ELR (cell line): ENCODE measurements at regions not wholly inside any gene's neighbourhood (a gene's known extent, or its start where the extent isn't known, plus 50 kb on each side); places are given as distances from the start of the nearest gene placed in this dataset.

Source experiments
- DNase-seq: peaks from one replicate; pipeline ENCODE4 v3.0.0-alpha.2; 2015; ENCODE audit warnings: low read depth

GRCh38 chr9:119487118-119487827 lies 118.0 kb upstream of the BRINP1 start:
- no peak for DNase-seq

GRCh38 chr9:119483153-119483552 lies 113.9 kb upstream of the BRINP1 start:
- no peak for DNase-seq

- DNase-seq: no peak
These were observed 108.0 kb upstream of the BRINP1 start for GRCh38 chr9:119477197-119477596.

GRCh38 chr9:119458068-119458467 lies 88.8 kb upstream of the BRINP1 start:
- no peak for DNase-seq

- no peak for DNase-seq
These were observed 84.7 kb upstream of the BRINP1 start for GRCh38 chr9:119453980-119454379.

GRCh38 chr9:119453490-119453911 lies 84.3 kb upstream of the BRINP1 start:
- DNase-seq: no peak

GRCh38 chr9:119451426-119451825 lies 82.2 kb upstream of the BRINP1 start:
- DNase-seq: no peak

- no peak for DNase-seq
These were observed 73.9 kb upstream of the BRINP1 start for GRCh38 chr9:119443179-119443578.

GRCh38 chr9:119441832-119442231 lies 72.6 kb upstream of the BRINP1 start:
- no peak for DNase-seq

GRCh38 chr9:119441338-119441737 lies 72.1 kb upstream of the BRINP1 start:
- DNase-seq: no peak

- no peak for DNase-seq
These were observed 67.0 kb upstream of the BRINP1 start for GRCh38 chr9:119436261-119436660.

- DNase-seq: no peak
These were observed 65.8 kb upstream of the BRINP1 start for GRCh38 chr9:119435076-119435475.

GRCh38 chr9:119432428-119432827 lies 63.2 kb upstream of the BRINP1 start:
- no peak for DNase-seq

- DNase-seq: no peak
These were observed 60.1 kb upstream of the BRINP1 start for GRCh38 chr9:119429302-119429701.

GRCh38 chr9:119420231-119420630 lies 51.0 kb upstream of the BRINP1 start:
- no peak for DNase-seq
